22Rv1 (cell line): ENCODE measurements at regions not wholly inside any gene's neighbourhood (a gene's known extent, or its start where the extent isn't known, plus 50 kb on each side); places are given as distances from the start of the nearest gene placed in this dataset.

Experiments used
- CTCF ChIP-seq: fragments of 450-650 bp; IDR thresholded peaks from 2 replicates; pipeline ENCODE4 v1.5.1; 2017; ENCODE audit warnings: mild to moderate bottlenecking
- ZFX ChIP-seq: fragments of 450-650 bp; IDR thresholded peaks from 2 replicates; pipeline ENCODE4 v1.6.1; 2017; ENCODE audit warnings: antibody characterized with exemption, borderline replicate concordance

- no peak for TF ChIP-seq CTCF
- no peak for TF ChIP-seq ZFX
Measured at GRCh38 chr3:151999936-152000335, 126.5 kb downstream of the SUCNR1 start.
